ENCODE measurements at regions not wholly inside any gene's neighbourhood (a gene's known extent, or its start where the extent isn't known, plus 50 kb on each side); places are given as distances from the start of the nearest gene placed in this dataset.

- ChIA-PET POLR2A (no interaction called here), CTCF (no interaction called here)
Observed at GRCh38 chr2:17115466-17115865, 402.8 kb downstream of the RAD51AP2 start.

GRCh38 chr2:17115042-17115441 lies 403.2 kb downstream of the RAD51AP2 start:
- no peaks in the 10 kb centered on the region for H3K36me3 ChIP-seq (ENCODE audit: control insufficient read depth, insufficient read depth, low read length)

More at GRCh38 chr2:17115466-17115865, 402.8 kb downstream of the RAD51AP2 start:
- no peak for DNase-seq (ENCODE audit: low read depth)
- Histone ChIP-seq H3K27me3 (ENCODE audit: control insufficient read depth, insufficient read depth, low read length) (no peaks in the 10 kb centered on the region), H3K4me3 (ENCODE audit: low read depth, low read length) (no peak overlapping the region), H3K36me3 (ENCODE audit: control insufficient read depth, insufficient read depth, low read length) (no peaks in the 10 kb centered on the region)
- TF ChIP-seq CTCF (IDR thresholded peaks at IDR 0.05; ENCODE audit: insufficient read depth, low read depth, low read length): no peak

GRCh38 chr2:17107871-17108270 lies 410.4 kb downstream of the RAD51AP2 start:
- H3K36me3 ChIP-seq (ENCODE audit: control insufficient read depth, insufficient read depth, low read length): no peaks in the 10 kb centered on the region
- no peaks in the 10 kb centered on the region for H3K27me3 ChIP-seq (ENCODE audit: control insufficient read depth, insufficient read depth, low read length)
- no peak for DNase-seq (ENCODE audit: low read depth)
- TF ChIP-seq CTCF (IDR thresholded peaks at IDR 0.05; ENCODE audit: insufficient read depth, low read depth, low read length): no peak
- ChIA-PET CTCF (no interaction called here), POLR2A (no interaction called here)
- H3K4me3 ChIP-seq (ENCODE audit: low read depth, low read length): no peak overlapping the region

More at GRCh38 chr2:17115042-17115441, 403.2 kb downstream of the RAD51AP2 start:
- no peak overlapping the region for H3K4me3 ChIP-seq (ENCODE audit: low read depth, low read length)
- no peaks in the 10 kb centered on the region for H3K27me3 ChIP-seq (ENCODE audit: control insufficient read depth, insufficient read depth, low read length)
- POLR2A ChIA-PET: no interaction called here
- CTCF ChIA-PET: no interaction called here
- no peak for DNase-seq (ENCODE audit: low read depth)
- no peak for TF ChIP-seq CTCF (IDR thresholded peaks at IDR 0.05; ENCODE audit: insufficient read depth, low read depth, low read length)

- no peak for TF ChIP-seq CTCF (IDR thresholded peaks at IDR 0.05; ENCODE audit: insufficient read depth, low read depth, low read length)
- Histone ChIP-seq H3K4me3 (ENCODE audit: low read depth, low read length) (no peak overlapping the region), H3K36me3 (ENCODE audit: control insufficient read depth, insufficient read depth, low read length) (no peaks in the 10 kb centered on the region), H3K27me3 (ENCODE audit: control insufficient read depth, insufficient read depth, low read length) (no peaks in the 10 kb centered on the region)
- POLR2A ChIA-PET: no interaction called here
- DNase-seq (ENCODE audit: low read depth): no peak
- CTCF ChIA-PET: no interaction called here
Observed at GRCh38 chr2:17107151-17107550, 411.1 kb downstream of the RAD51AP2 start.

- no peak for TF ChIP-seq CTCF (IDR thresholded peaks at IDR 0.05; ENCODE audit: insufficient read depth, low read depth, low read length)
- no peak for DNase-seq (ENCODE audit: low read depth)
- Histone ChIP-seq H3K27me3 (ENCODE audit: control insufficient read depth, insufficient read depth, low read length) (no peaks in the 10 kb centered on the region), H3K36me3 (ENCODE audit: control insufficient read depth, insufficient read depth, low read length) (no peaks in the 10 kb centered on the region), H3K4me3 (ENCODE audit: low read depth, low read length) (no peak overlapping the region)
- ChIA-PET CTCF (no interaction called here), POLR2A (no interaction called here)
Observed at GRCh38 chr2:17106418-17106817, 411.8 kb downstream of the RAD51AP2 start.

All from BJ (cell line).